Amniotic epithelial cell (primary cell): ENCODE measurements at regions not wholly inside any gene's neighbourhood (a gene's known extent, or its start where the extent isn't known, plus 50 kb on each side); places are given as distances from the start of the nearest gene placed in this dataset.
"Not testable (repeated sequence)": the region's sequence is repeated elsewhere in the genome, so short reads cannot be mapped to it uniquely, and the experiment has no call there.

ENCODE experiments used
- DNase-seq: peaks from one replicate; pipeline ENCODE4 v3.0.0-alpha.2; 2010; ENCODE audit warnings: low read depth

GRCh38 chr2:194096402-194096801 lies 1560.6 kb upstream of the SLC39A10 start:
- DNase-seq, result no peak

- DNase-seq, result no peak
Observed at GRCh38 chr2:194095359-194095758, 1561.7 kb upstream of the SLC39A10 start.

GRCh38 chr2:194090251-194090905 lies 1566.6 kb upstream of the SLC39A10 start:
- DNase-seq, result no peak

GRCh38 chr2:194087089-194087958 lies 1569.7 kb upstream of the SLC39A10 start:
- DNase-seq, result no peak

- DNase-seq, result no peak
Observed at GRCh38 chr2:194086129-194086528, 1570.9 kb upstream of the SLC39A10 start.

- DNase-seq, result no peak
Observed at GRCh38 chr2:194079989-194080388, 1577.0 kb upstream of the SLC39A10 start.

GRCh38 chr2:194077366-194077765 lies 1579.7 kb upstream of the SLC39A10 start:
- DNase-seq, result no peak

- DNase-seq, result no peak
Observed at GRCh38 chr2:194062401-194062800, 1594.6 kb upstream of the SLC39A10 start.

GRCh38 chr2:194060269-194060668 lies 1596.8 kb upstream of the SLC39A10 start:
- no peak for DNase-seq

GRCh38 chr2:194054313-194054712 lies 1602.7 kb upstream of the SLC39A10 start:
- DNase-seq, result no peak

GRCh38 chr2:194044321-194044720 lies 1612.7 kb upstream of the SLC39A10 start:
- DNase-seq, result no peak

GRCh38 chr2:194021130-194021529 lies 1635.9 kb upstream of the SLC39A10 start:
- not testable (repeated sequence) for DNase-seq

GRCh38 chr2:194020155-194020554 lies 1636.9 kb upstream of the SLC39A10 start:
- DNase-seq, result no peak

GRCh38 chr2:194015751-194016150 lies 1641.3 kb upstream of the SLC39A10 start:
- no peak for DNase-seq

GRCh38 chr2:194014639-194015038 lies 1642.4 kb upstream of the SLC39A10 start:
- DNase-seq, result no peak

- DNase-seq, result no peak
Observed at GRCh38 chr2:194004590-194005206, 1652.3 kb upstream of the SLC39A10 start.

GRCh38 chr2:194003911-194004310 lies 1653.1 kb upstream of the SLC39A10 start:
- no peak for DNase-seq

- no peak for DNase-seq
Observed at GRCh38 chr2:194002699-194003368, 1654.2 kb upstream of the SLC39A10 start.

- no peak for DNase-seq
Observed at GRCh38 chr2:193990868-193991267, 1666.2 kb upstream of the SLC39A10 start.

- no peak for DNase-seq
Observed at GRCh38 chr2:193989645-193990044, 1667.4 kb upstream of the SLC39A10 start.

- no peak for DNase-seq
Observed at GRCh38 chr2:193988784-193989183, 1668.2 kb upstream of the SLC39A10 start.

- no peak for DNase-seq
Observed at GRCh38 chr2:193985272-193985671, 1671.8 kb upstream of the SLC39A10 start.
